Activated CD4-positive, alpha-beta memory T cell treated with anti-CD3 and anti-CD28 coated beads for 36 hours (primary cell): ENCODE measurements at regions not wholly inside any gene's neighbourhood (a gene's known extent, or its start where the extent isn't known, plus 50 kb on each side); places are given as distances from the start of the nearest gene placed in this dataset.
"Not testable (repeated sequence)": the region's sequence is repeated elsewhere in the genome, so short reads cannot be mapped to it uniquely, and the experiment has no call there.

Experiments
- CTCF ChIA-PET: fragments of 350-600 bp; sonication (Branson Sonifier 250); formaldehyde crosslinking; loops from one replicate; lab custom pipeline; 2021; ENCODE audit warnings: antibody characterized with exemption, inconsistent platforms; lab: Charles Lee
- POLR2A ChIA-PET: fragments of 350-600 bp; sonication (Branson Sonifier 250); formaldehyde crosslinking; loops from one replicate; lab custom pipeline; 2021; ENCODE audit warnings: antibody characterized with exemption; lab: Charles Lee
- DNase-seq: peaks from one replicate; pipeline ENCODE4 v3.0.0-alpha.2; 2020
- H3K27ac Mint-ChIP-seq: one replicate; pipeline ENCODE4 v1.8.0; 2021; ENCODE audit warnings: mixed read lengths
- H3K27me3 Mint-ChIP-seq: one replicate; pipeline ENCODE4 v1.8.0; 2021; ENCODE audit warnings: mixed read lengths
- H3K36me3 Mint-ChIP-seq: one replicate; pipeline ENCODE4 v1.8.0; 2021; ENCODE audit warnings: mixed read lengths
- H3K4me1 Mint-ChIP-seq: one replicate; pipeline ENCODE4 v1.8.0; 2021; ENCODE audit warnings: low read depth, mixed read lengths
- H3K4me3 Mint-ChIP-seq: one replicate; pipeline ENCODE4 v1.8.0; 2021; ENCODE audit warnings: mild to moderate bottlenecking, mixed read lengths
- H3K9me3 Mint-ChIP-seq: one replicate; pipeline ENCODE4 v1.8.0; 2021; ENCODE audit warnings: mixed read lengths
- intact Hi-C: fragments of 100-400 bp; cut with micrococcal nuclease; formaldehyde crosslinking; loops from one replicate; pipeline ENCODE4 v1.15.1; 2023

DNA sequence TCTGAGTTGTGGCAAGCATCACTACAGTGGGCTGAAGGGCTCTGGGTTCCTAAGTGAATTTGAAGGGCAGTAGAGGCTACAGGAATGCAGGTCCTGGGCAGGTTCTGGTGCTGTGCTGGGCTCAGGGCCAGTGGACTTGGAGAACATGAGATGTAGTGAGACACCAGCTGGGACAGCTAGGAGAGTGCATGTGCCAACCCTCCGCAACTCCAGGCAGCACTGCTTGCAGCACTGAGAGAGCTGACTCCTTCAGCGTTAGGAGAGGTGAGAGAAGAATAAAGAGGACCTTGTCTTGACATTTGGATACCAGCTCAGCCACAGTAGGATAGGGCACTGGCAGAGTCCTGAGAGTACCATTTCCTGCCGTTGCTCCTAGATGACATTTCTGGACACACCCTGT is 739.9 kb upstream of the PRR20A start:
- Mint-ChIP-seq H3K4me1 (no peaks in the 10 kb centered on the region), H3K36me3 (no peaks in the 10 kb centered on the region), H3K27ac (no peak overlapping the region), H3K27me3 (no peaks in the 10 kb centered on the region), H3K9me3 (peaks cover 17% of the 10 kb centered on the region), H3K4me3 (no peak overlapping the region)
- intact Hi-C loops = no loop called here
- ChIA-PET CTCF (no interaction called here), POLR2A (no interaction called here)
- DNase-seq = no peak

DNA sequence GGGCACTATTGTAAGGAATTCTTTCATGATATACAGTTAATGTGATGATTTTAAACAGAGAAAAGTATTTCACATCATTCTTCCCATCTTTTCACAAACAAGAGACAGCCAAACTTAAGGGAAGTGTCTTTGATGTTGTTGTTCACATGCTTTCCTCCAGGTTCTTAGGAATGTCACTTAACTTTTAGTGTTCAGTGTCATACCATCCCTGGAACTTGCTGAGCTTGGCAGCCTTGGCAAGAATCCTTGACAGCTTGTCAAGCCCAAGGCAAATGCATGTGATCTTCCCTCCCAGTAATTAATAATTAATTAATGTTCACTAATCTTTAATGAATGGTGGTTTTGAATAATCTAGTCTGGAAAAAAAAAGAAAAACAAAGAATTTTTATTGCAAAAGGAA is 727.9 kb upstream of the PRR20A start:
- Mint-ChIP-seq H3K27ac (no peak overlapping the region), H3K9me3 (peaks cover 16% of the 10 kb centered on the region), H3K4me1 (no peaks in the 10 kb centered on the region), H3K36me3 (no peaks in the 10 kb centered on the region), H3K4me3 (no peak overlapping the region), H3K27me3 (no peaks in the 10 kb centered on the region)
- intact Hi-C loops = no loop called here
- no peak for DNase-seq
- ChIA-PET POLR2A (no interaction called here), CTCF (no interaction called here)

DNA sequence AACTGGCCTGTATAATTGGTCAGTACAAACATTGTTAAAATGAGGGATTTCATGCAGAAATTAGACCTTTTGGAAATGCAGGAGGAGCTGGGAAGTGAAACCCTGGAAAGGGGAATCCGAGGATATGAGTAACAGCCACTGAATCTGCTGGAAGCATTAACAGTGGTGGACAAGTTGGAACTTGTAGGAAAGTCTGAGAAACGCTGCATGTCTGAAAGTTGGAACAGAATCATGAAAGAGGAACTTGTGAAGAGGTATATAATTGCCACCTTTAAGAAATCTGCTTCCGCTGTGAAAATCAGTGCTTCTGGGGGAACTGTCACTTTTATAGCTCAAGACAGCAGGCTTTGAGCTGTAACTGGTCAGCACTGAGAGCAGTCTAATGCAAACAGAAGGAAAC is 716.5 kb upstream of the PRR20A start:
- no peaks in the 10 kb centered on the region for H3K36me3 Mint-ChIP-seq
- DNase-seq = no peak
- POLR2A ChIA-PET = no interaction called here

DNA sequence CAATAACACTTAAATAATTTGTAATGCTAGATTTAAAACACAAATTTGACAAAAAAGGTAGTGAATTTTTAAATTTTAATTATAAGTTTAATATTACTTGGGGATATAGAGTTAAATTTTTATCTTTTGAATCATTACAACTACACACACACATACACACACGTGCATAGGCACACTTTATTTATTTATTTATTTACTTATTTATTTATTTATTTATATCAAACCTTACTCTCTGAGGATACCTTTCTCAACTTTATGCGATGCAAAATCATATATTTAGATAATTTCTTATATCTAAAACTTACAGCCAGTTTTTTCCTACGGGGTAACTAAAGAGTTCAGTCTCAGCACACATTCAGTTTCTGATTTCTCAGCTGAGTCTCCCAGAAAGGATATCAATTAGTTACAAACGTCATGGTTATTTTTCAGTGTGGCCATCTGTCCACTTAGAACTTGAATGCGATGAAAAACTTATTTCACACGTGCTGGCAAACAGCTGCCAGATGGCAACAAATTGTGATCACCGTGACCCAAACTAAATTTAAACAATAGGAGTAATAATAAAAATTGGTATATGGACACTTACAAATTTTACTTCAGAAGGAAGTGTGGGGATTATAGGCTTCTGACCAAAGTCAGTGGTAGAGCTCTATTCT is 683.1 kb upstream of the PRR20A start:
- H3K4me1 Mint-ChIP-seq = no peaks in the 10 kb centered on the region
- ChIA-PET CTCF (no interaction called here), POLR2A (no interaction called here)
- H3K27me3 Mint-ChIP-seq = no peaks in the 10 kb centered on the region
- H3K9me3 Mint-ChIP-seq = peaks cover 26% of the 10 kb centered on the region
- no peak for DNase-seq
- H3K36me3 Mint-ChIP-seq = no peaks in the 10 kb centered on the region
- H3K27ac Mint-ChIP-seq = no peak overlapping the region
- intact Hi-C loops = no loop called here
- no peak overlapping the region for H3K4me3 Mint-ChIP-seq

More for the DNA sequence above, 716.5 kb upstream of the PRR20A start:
- Mint-ChIP-seq H3K27me3 (no peaks in the 10 kb centered on the region), H3K4me1 (no peaks in the 10 kb centered on the region), H3K27ac (no peak overlapping the region), H3K9me3 (peaks cover 3% of the 10 kb centered on the region), H3K4me3 (no peak overlapping the region)
- intact Hi-C loops = no loop called here
- CTCF ChIA-PET = no interaction called here

DNA sequence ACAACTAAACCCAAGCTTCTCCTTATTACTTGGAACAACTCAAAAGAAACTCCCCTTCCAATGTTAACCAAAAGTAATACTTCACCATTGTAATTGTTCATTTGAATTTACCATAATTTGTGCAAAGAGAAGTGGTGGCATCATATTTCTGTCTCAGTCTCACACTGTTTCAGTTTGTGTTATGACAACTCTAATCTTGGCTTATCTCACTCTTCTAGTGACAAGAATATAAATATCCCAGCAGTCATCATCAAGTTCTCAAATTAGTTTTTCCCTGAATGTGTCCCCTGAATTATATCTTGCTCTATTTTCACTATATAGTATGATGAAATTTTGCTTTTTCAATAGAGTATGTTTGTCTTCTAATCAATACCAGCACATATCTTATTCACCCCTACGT is 681.4 kb upstream of the PRR20A start:
- no peaks in the 10 kb centered on the region for H3K27me3 Mint-ChIP-seq
- intact Hi-C loops = no loop called here
- no peaks in the 10 kb centered on the region for H3K36me3 Mint-ChIP-seq
- ChIA-PET CTCF (no interaction called here), POLR2A (no interaction called here)
- H3K4me3 Mint-ChIP-seq = no peak overlapping the region
- peaks cover 23% of the 10 kb centered on the region for H3K9me3 Mint-ChIP-seq
- no peak for DNase-seq
- no peak overlapping the region for H3K27ac Mint-ChIP-seq
- no peaks in the 10 kb centered on the region for H3K4me1 Mint-ChIP-seq

DNA sequence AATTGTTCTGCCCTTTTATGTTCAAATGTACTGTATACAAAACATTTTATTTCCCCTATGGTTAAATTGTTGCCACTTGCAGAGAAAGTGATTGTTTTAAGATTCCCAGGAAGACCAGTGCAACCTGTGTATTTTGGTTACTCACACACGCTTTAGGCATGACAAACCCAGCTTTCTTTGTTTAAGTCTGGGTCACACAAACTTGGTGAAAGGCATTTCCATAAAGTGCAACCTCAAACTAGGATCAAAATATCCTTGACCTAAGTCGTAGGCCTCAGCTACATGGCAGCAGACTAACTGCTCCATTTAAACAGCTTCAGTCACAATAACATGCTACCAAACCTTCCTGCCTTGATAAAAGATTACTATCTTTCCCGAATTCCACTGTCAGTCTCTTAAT is 639.0 kb upstream of the PRR20A start:
- H3K27ac Mint-ChIP-seq = no peak overlapping the region
- CTCF ChIA-PET = no interaction called here
- no peaks in the 10 kb centered on the region for H3K4me1 Mint-ChIP-seq
- H3K9me3 Mint-ChIP-seq = peaks cover 11% of the 10 kb centered on the region
- no peaks in the 10 kb centered on the region for H3K27me3 Mint-ChIP-seq
- H3K4me3 Mint-ChIP-seq = no peak overlapping the region
- H3K36me3 Mint-ChIP-seq = no peaks in the 10 kb centered on the region
- no peak for DNase-seq
- intact Hi-C loops = no loop called here
- POLR2A ChIA-PET = no interaction called here

DNA sequence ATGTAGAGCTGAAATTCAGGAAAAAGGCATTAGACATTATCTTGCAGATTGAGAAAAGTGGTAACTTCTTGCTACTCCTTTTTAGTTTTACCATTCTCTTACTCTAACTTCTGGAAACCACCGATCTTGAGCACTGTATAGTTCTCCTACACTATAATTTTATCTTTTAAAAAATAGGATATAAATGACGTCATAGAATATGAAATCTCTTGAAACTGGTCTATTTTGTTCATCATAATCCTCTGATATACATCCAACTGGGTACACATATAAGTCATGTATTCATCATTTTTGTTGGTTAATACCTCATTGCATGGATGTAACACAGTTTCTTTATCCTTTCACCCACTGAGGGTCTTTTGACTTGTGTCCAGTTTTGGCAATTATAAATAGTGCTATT is 629.9 kb upstream of the PRR20A start:
- intact Hi-C loops = no loop called here
- Mint-ChIP-seq H3K27ac (no peak overlapping the region), H3K4me3 (no peak overlapping the region), H3K4me1 (no peaks in the 10 kb centered on the region), H3K27me3 (no peaks in the 10 kb centered on the region), H3K36me3 (no peaks in the 10 kb centered on the region), H3K9me3 (peaks cover 8% of the 10 kb centered on the region)
- ChIA-PET POLR2A (no interaction called here), CTCF (no interaction called here)
- no peak for DNase-seq

DNA sequence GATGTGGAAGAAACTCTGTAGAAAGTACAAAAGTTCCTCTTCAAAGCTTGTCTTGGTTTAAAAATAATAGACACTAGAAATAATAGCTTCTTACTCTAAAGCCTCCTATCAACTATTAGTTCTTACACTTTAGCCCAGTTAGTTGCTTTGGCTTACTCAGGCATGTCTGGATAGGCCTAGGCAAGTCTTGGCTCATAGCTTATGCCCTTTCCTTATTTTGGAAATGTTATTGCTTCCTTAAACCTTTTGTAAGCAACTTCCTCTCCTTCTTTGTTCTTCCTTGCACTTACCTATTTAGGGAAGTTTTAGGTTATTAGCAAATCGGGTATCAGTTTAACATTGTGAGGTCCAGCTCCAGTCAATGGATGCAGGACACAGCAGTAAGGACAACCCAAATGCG is 628.4 kb upstream of the PRR20A start:
- H3K9me3 Mint-ChIP-seq, H3K4me3 Mint-ChIP-seq, intact Hi-C loops, H3K36me3 Mint-ChIP-seq, H3K27ac Mint-ChIP-seq, DNase-seq, H3K27me3 Mint-ChIP-seq, POLR2A ChIA-PET, H3K4me1 Mint-ChIP-seq, CTCF ChIA-PET: not testable (repeated sequence)

DNA sequence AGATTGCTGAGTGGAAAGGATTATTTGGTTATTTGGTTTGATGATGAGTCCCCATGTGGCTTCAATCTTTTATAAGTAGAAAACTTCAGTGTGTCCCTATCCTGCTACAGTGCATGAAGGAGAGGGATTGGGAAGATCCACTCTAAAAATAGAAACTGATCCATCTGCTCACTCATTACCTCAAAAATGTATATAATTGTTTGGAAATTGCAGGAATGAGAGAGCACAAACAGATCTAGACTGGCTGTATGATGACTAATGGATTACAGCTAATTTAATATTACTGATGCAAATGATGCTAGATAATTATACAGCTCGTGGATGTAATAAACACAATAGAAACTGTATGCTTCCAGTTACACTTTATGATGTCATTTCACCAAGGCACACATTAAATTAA is 625.3 kb upstream of the PRR20A start:
- no peak overlapping the region for H3K27ac Mint-ChIP-seq
- no peaks in the 10 kb centered on the region for H3K36me3 Mint-ChIP-seq
- POLR2A ChIA-PET = no interaction called here
- intact Hi-C loops = no loop called here
- DNase-seq = no peak
- H3K27me3 Mint-ChIP-seq = no peaks in the 10 kb centered on the region
- H3K4me1 Mint-ChIP-seq = no peaks in the 10 kb centered on the region
- CTCF ChIA-PET = no interaction called here
- H3K9me3 Mint-ChIP-seq = peaks cover 2% of the 10 kb centered on the region
- no peak overlapping the region for H3K4me3 Mint-ChIP-seq

DNA sequence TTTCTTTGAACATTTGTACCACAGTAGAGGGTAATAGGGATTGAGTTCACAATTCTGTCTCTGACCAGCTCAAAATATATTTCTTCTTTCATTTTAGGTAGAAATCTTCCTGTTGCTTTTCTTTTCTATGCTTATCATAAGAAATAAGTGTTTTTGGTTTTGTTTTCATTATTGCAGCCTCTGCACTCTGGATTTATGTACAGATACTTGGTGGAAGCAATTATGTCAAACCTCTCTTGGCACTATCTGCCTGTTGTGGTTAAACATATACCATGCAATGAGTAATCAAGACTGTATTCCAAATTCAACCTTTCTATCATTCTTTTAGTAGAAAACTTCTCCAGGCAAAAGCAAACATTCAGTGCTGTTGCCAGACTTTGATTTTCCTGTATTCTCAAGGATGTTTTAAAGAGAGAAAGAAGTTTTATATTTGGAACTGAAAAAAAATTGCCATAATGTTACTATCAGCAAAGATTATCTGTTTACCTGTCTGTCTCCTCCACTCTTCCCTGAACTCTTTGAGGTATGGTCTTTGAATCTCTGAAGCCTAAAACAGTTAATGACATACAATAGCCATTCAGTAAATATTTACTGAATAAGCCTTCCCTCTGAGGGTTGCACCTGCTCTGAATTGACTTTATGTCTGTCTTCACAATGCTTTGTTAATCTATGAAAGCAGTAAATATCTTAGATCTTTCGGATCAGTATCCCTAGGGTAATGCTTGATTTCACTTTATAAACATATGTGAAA is 612.5 kb upstream of the PRR20A start:
- no peaks in the 10 kb centered on the region for H3K27me3 Mint-ChIP-seq
- H3K9me3 Mint-ChIP-seq = peaks cover 25% of the 10 kb centered on the region
- no peaks in the 10 kb centered on the region for H3K36me3 Mint-ChIP-seq
- ChIA-PET CTCF (no interaction called here), POLR2A (no interaction called here)
- H3K27ac Mint-ChIP-seq = no peak overlapping the region
- no peaks in the 10 kb centered on the region for H3K4me1 Mint-ChIP-seq
- H3K4me3 Mint-ChIP-seq = no peak overlapping the region
- intact Hi-C loops = no loop called here
- no peak for DNase-seq

DNA sequence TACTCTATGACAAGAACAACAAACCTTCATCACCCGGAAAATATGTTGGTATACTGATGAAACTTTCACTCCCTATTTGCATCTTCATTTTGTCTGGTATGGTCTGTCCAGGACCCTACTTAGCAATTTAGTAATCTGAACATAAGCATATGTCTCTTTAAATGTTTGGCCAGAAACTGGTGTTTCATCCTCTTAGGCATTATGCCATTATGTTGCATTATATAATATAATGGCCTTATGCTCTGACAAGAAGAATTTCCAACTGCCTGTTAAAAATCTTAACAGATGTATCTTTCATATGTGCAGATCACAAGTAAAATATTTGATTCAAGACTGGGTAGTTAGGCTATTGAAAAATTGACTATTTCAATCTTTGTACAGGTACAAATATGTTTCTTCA is 610.6 kb upstream of the PRR20A start:
- Mint-ChIP-seq H3K36me3 (no peaks in the 10 kb centered on the region), H3K27me3 (no peaks in the 10 kb centered on the region), H3K4me1 (no peaks in the 10 kb centered on the region), H3K4me3 (no peak overlapping the region), H3K9me3 (peaks cover 18% of the 10 kb centered on the region), H3K27ac (no peak overlapping the region)
- ChIA-PET POLR2A (no interaction called here), CTCF (no interaction called here)
- DNase-seq = no peak
- intact Hi-C loops = no loop called here

DNA sequence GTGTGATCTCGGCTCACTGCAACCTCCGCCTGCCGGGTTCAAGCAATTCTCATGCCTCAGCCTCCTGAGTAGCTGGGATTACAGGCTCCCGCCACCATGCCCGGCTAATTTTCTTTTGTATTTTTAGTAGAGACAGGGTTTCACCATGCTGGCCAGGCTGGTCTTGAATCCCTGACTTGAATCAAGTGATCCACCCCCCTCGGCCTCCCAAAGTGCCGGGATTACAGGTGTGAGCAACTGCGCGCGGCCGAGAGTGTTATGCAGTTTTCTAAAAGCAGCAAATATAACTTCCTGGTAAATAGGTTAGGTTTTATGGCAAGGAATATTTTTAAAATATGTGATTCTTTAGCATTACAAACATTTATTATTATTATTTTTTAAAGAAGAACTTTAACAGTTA is 592.8 kb upstream of the PRR20A start:
- H3K36me3 Mint-ChIP-seq, POLR2A ChIA-PET, H3K27me3 Mint-ChIP-seq, intact Hi-C loops, DNase-seq, H3K4me3 Mint-ChIP-seq, H3K27ac Mint-ChIP-seq, H3K9me3 Mint-ChIP-seq, H3K4me1 Mint-ChIP-seq, CTCF ChIA-PET: not testable (repeated sequence)

DNA sequence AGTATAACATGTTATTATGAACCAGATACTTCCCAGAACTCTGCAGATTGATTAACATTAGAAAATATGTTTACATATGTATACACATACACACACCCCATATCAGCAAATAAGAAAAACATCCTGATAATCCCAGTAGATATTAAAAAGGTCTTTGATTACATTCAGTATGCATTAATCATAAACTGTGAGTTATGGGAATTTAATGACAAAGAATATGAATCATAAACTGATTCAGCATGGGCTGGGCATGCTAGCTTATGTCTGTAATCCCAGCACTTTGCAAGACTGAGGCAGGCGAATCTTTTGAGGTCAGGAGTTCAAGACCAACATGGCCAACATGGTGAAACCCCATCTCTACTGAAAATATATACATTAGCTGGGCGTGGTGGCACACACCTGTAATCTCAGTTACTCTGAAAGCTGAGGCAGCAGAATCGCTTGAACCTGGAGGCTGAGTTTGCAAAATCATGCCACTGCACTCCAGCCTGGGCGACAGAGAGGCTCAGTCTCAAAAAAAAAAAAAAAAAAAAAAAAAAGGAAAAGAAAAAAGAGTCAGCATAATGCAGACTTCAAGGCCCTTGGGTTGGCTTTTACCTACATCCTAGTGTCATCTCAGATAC is 581.9 kb upstream of the PRR20A start:
- H3K4me3 Mint-ChIP-seq = no peak overlapping the region
- no peaks in the 10 kb centered on the region for H3K36me3 Mint-ChIP-seq
- ChIA-PET CTCF (no interaction called here), POLR2A (no interaction called here)
- no peaks in the 10 kb centered on the region for H3K27me3 Mint-ChIP-seq
- H3K9me3 Mint-ChIP-seq = peaks cover 15% of the 10 kb centered on the region
- DNase-seq = no peak
- no peaks in the 10 kb centered on the region for H3K4me1 Mint-ChIP-seq
- intact Hi-C loops = no loop called here
- H3K27ac Mint-ChIP-seq = no peak overlapping the region
